ENCODE measurements at regions not wholly inside any gene's neighbourhood (a gene's known extent, or its start where the extent isn't known, plus 50 kb on each side); places are given as distances from the start of the nearest gene placed in this dataset.

DNA sequence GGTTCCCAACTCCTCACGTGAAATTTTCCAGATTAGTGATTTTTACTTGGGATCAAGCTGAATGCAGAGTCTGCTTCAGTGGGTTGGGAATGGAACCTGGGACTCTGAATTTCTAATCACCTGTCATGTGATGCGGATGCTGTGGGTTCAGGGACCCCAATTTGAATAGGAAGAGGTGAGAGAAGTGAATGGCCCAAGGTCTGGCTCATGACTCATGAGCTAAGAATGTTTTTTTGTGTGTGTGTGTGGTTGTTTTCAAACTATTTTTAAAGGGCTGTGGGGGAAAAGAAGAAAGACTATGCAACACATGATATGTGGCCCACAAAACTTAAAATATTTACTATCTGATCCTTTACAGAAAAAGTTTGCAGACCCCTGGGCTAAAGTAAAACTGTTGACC, 108.5 kb upstream of the CYRIA start:
- TF ChIP-seq SPI1 (IDR thresholded peaks at IDR 0.05; ENCODE audit: low read depth, low read length) (no peak), POLR2A (IDR thresholded peaks at IDR 0.05; ENCODE audit: low read depth, low read length) (no peak), POLR2AphosphoS5 (IDR thresholded peaks at IDR 0.05; ENCODE audit: low read depth, low read length) (no peak)
